ENCODE measurements at regions not wholly inside any gene's neighbourhood (a gene's known extent, or its start where the extent isn't known, plus 50 kb on each side); places are given as distances from the start of the nearest gene placed in this dataset.
"Not testable (repeated sequence)": the region's sequence is repeated elsewhere in the genome, so short reads cannot be mapped to it uniquely, and the experiment has no call there.

DNA sequence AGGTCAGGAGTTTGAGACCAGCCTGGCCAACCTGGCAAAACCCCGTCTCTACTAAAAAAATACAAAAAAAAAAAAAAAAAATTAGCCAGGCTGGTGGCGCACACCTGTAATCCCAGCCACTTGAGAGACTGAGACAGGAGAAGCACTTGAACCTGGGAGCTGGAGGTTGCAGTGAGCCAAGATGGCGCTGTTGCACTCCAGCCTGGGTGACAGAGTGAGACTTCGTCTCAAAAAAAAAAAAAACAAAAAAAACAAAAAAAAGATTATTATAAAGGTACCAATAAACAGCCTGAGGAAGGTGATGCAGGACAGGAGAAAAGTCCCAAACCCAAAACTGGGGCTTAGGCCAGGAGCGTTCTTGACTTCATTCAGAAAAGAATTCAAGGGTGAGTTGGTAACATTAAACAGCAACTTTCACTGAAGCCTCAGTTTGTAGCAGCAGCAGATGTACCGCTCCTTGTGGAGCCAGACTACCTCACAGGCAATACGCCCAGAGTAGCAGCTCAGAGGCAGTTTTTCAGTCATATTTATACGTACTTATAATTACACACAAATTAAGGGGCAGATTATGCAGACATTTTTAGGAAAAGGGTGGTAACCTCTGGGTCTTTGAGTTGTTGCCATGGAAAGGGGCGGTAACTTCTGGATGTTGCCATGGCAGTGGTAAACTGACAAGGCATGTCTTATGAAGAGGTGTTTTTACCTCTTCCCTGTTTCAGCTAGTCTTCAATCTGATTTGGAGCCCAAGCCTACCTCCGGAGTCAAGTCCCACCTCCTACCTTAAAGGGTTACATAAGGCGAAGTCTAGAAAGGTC is 1596.6 kb upstream of the CELF4 start:
- ATAC-seq (no peak), DNase-seq (no peak)
- Histone ChIP-seq H3K36me3 (no peaks in the 10 kb centered on the region), H3K9me3 (no peaks in the 10 kb centered on the region), H3K4me3 (no peak overlapping the region), H3K27ac (no peak overlapping the region), H3K27me3 (ENCODE audit: low read depth) (no peaks in the 10 kb centered on the region), H3K4me1 (no peaks in the 10 kb centered on the region)
- TF ChIP-seq, protein P1, sequence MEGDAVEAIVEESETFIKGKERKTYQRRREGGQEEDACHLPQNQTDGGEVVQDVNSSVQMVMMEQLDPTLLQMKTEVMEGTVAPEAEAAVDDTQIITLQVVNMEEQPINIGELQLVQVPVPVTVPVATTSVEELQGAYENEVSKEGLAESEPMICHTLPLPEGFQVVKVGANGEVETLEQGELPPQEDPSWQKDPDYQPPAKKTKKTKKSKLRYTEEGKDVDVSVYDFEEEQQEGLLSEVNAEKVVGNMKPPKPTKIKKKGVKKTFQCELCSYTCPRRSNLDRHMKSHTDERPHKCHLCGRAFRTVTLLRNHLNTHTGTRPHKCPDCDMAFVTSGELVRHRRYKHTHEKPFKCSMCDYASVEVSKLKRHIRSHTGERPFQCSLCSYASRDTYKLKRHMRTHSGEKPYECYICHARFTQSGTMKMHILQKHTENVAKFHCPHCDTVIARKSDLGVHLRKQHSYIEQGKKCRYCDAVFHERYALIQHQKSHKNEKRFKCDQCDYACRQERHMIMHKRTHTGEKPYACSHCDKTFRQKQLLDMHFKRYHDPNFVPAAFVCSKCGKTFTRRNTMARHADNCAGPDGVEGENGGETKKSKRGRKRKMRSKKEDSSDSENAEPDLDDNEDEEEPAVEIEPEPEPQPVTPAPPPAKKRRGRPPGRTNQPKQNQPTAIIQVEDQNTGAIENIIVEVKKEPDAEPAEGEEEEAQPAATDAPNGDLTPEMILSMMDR (IDR thresholded peaks at IDR 0.05) = no peak
- intact Hi-C loops (cut with DNase I) = no loop called here

DNA sequence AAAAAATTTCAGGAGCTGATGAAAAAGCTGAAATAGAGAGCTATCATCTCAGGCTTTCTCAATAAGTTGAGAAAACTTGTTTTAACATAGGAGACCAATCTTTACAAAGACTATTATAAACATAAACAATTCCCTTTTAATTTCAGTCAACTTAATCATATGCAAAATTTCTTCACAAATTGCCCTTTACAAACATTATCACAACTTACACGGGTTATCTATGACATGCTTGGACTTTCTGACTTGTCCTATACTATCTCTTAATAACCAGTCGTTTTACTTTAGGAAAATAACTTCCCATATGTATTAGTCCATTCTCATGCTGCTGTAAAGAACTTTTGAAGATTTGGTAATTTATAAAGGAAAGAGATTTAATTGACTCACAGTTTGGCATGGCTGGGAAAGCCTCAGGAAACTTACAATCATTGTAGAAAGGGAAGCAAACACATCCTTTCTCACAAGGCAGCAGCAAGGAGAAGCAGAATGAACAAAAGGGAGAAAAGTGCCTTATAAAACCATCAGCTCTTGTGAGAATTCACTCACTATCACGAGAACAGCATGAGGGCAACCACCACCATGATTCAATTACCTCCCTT is 1583.7 kb upstream of the CELF4 start:
- H3K27ac ChIP-seq = no peak overlapping the region
- H3K4me1 ChIP-seq = no peaks in the 10 kb centered on the region
- DNase-seq = no peak
- H3K27me3 ChIP-seq (ENCODE audit: low read depth) = no peaks in the 10 kb centered on the region
- no peak for ATAC-seq
- intact Hi-C loops (cut with DNase I) = no loop called here
- H3K36me3 ChIP-seq = no peaks in the 10 kb centered on the region
- TF ChIP-seq, protein P1 (IDR thresholded peaks at IDR 0.05) = no peak
- H3K4me3 ChIP-seq = no peak overlapping the region
- H3K9me3 ChIP-seq = peaks cover 5% of the 10 kb centered on the region

DNA sequence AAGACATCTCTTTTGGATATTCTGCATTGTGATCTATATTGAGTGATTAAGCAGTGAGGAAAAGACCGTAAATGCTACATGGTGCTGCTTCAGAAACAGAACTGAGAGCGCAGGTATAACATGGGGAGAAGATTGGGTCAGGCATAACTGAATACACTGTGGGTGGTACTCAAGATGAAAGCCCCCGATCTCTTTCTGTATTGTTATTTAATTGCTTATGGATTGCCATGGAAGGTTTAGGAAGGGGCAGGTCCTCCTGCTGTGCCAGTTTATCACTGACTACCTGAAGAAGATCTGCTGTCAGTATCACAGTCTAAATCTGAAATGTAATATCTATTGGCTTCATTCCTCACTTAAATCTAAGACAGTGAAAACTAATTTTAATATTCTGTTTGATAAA is 1568.7 kb upstream of the CELF4 start:
- intact Hi-C loops (cut with DNase I) = no loop called here
- H3K4me3 ChIP-seq = no peak overlapping the region
- ATAC-seq = no peak
- no peak overlapping the region for H3K27ac ChIP-seq
- H3K9me3 ChIP-seq = no peaks in the 10 kb centered on the region
- H3K36me3 ChIP-seq = no peaks in the 10 kb centered on the region
- TF ChIP-seq, protein P1 (IDR thresholded peaks at IDR 0.05) = no peak
- H3K27me3 ChIP-seq (ENCODE audit: low read depth) = no peaks in the 10 kb centered on the region
- DNase-seq = no peak
- no peaks in the 10 kb centered on the region for H3K4me1 ChIP-seq

DNA sequence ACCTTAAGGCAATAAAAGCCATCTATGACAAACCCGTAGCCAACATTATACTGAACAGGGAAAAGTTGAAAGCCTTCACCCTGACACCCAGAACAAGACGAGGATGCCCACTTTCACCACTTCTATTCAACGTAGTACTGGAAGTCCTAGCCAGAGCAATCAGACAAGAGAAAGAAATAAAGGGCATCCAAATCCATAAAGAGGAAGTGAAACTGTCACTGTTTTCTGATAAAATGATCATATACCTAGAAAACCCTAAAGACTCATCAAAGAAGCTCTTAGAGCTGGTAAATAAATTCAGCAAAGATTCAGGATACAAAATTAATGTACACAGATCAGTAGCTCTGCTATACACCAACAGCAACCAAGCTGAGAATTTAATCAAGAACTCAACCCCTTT is 1561.9 kb upstream of the CELF4 start:
- H3K27ac ChIP-seq; DNase-seq; H3K9me3 ChIP-seq; H3K36me3 ChIP-seq; ATAC-seq; intact Hi-C loops (cut with DNase I); H3K27me3 ChIP-seq (ENCODE audit: low read depth); H3K4me3 ChIP-seq; H3K4me1 ChIP-seq: not testable (repeated sequence)

DNA sequence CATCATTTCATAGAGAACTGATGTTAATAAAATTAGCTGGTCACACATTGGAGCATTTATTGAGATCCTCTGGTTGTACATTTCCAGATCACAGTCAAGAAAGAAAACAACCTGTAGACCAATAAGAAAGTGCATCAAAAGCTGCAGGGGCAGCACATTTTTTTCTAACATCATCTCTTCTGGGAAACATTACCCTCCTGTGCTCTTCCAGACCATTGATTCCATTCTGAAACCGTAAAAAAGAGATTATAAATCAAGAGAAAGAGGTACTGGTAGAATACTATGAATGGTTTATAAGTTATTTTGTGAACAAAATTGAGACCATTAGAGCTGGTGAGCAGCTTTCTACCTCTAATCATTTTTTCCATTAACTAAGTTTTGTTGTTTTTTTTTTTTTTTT is 1548.2 kb upstream of the CELF4 start:
- TF ChIP-seq, protein P1 (IDR thresholded peaks at IDR 0.05) = no peak
- DNase-seq (no peak), ATAC-seq (no peak)
- no peak overlapping the region for H3K27ac ChIP-seq
- H3K4me1 ChIP-seq = no peaks in the 10 kb centered on the region
- no peaks in the 10 kb centered on the region for H3K27me3 ChIP-seq (ENCODE audit: low read depth)
- H3K9me3 ChIP-seq = no peaks in the 10 kb centered on the region
- intact Hi-C loops (cut with DNase I) = no loop called here
- no peaks in the 10 kb centered on the region for H3K36me3 ChIP-seq
- H3K4me3 ChIP-seq = no peak overlapping the region

DNA sequence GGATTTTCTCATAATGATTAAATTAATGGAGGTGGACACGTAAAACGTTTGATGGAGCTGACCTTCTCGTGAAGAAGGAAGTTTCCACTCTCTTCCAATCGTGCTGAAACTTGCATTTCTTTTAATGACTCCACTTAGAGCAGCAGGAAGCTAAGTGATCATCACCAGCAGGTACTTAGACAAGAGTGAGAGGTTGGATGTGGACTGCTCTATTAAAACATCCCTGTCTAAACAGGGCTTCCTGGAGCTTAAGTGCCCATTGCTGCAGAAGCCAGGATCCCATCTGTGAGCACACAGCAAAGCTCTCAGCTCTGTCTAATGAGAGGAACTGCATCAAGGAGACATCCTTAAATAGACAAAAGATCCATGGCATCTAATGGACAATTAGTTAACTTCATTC is 1539.5 kb upstream of the CELF4 start:
- Histone ChIP-seq H3K4me3 (no peak overlapping the region), H3K27me3 (ENCODE audit: low read depth) (no peaks in the 10 kb centered on the region), H3K36me3 (no peaks in the 10 kb centered on the region), H3K4me1 (no peaks in the 10 kb centered on the region), H3K27ac (no peak overlapping the region), H3K9me3 (no peaks in the 10 kb centered on the region)
- ATAC-seq (no peak), DNase-seq (no peak)
- TF ChIP-seq, protein P1 (IDR thresholded peaks at IDR 0.05) = no peak
- intact Hi-C loops (cut with DNase I) = no loop called here
